ENCODE measurements at regions not wholly inside any gene's neighbourhood (a gene's known extent, or its start where the extent isn't known, plus 50 kb on each side); places are given as distances from the start of the nearest gene placed in this dataset.

DNA sequence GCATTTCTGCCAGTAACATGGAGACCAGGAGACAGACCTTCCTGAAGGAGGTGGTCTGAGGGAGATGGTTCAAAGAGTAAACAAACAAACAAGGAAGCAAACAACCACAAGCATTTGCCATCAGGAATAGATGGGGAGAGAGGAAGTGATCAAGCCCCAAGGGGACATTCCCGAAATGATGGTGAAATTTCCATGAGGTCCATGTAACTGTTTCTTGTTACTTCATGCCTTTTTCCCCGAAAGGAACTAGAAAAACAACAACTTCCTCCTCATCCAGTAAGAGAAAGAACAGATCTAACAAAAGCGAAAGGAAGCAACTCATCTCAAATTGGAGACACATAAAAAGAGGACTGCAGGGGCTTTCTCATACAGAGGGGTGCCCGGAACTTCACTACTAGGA is 152.5 kb upstream of the ZNF32 start:
- TF ChIP-seq, protein P1, sequence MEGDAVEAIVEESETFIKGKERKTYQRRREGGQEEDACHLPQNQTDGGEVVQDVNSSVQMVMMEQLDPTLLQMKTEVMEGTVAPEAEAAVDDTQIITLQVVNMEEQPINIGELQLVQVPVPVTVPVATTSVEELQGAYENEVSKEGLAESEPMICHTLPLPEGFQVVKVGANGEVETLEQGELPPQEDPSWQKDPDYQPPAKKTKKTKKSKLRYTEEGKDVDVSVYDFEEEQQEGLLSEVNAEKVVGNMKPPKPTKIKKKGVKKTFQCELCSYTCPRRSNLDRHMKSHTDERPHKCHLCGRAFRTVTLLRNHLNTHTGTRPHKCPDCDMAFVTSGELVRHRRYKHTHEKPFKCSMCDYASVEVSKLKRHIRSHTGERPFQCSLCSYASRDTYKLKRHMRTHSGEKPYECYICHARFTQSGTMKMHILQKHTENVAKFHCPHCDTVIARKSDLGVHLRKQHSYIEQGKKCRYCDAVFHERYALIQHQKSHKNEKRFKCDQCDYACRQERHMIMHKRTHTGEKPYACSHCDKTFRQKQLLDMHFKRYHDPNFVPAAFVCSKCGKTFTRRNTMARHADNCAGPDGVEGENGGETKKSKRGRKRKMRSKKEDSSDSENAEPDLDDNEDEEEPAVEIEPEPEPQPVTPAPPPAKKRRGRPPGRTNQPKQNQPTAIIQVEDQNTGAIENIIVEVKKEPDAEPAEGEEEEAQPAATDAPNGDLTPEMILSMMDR (IDR thresholded peaks at IDR 0.05; ENCODE audit: low read depth, low read length) = no peak
- no peaks in the 10 kb centered on the region for H3K27me3 ChIP-seq (ENCODE audit: insufficient read depth, low read depth, severe bottlenecking)
- DNase-seq = no peak
- H3K27ac ChIP-seq = no peak overlapping the region
- no peak overlapping the region for H3K4me3 ChIP-seq (ENCODE audit: low read depth, low read length)
- no peaks in the 10 kb centered on the region for H3K36me3 ChIP-seq
- no peaks in the 10 kb centered on the region for H3K9me3 ChIP-seq (ENCODE audit: severe bottlenecking)

DNA sequence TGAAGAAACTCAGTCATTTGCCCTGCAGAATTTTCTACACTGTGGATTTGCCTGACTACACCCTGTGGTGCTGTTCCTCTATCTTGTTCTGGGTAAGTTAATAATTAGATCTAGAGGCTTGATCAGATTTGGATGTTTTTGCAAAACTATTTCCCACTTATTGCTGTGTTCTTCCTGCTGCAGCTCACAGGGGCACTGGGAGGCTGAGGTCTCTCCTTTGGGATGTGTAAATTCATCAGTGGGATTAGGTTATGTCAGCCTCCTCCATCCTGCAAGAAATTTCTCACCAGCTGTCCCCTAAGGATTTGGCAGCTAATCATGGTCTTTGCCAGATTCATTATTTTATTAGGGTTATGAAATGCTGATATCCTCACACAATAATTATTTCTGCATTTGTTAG is 148.1 kb upstream of the ZNF32 start:
- TF ChIP-seq, protein P1 (IDR thresholded peaks at IDR 0.05; ENCODE audit: low read depth, low read length) = no peak
- H3K36me3 ChIP-seq = no peaks in the 10 kb centered on the region
- no peak overlapping the region for H3K27ac ChIP-seq
- H3K9me3 ChIP-seq (ENCODE audit: severe bottlenecking) = no peaks in the 10 kb centered on the region
- DNase-seq = no peak
- H3K27me3 ChIP-seq (ENCODE audit: insufficient read depth, low read depth, severe bottlenecking) = no peaks in the 10 kb centered on the region
- no peak overlapping the region for H3K4me3 ChIP-seq (ENCODE audit: low read depth, low read length)

DNA sequence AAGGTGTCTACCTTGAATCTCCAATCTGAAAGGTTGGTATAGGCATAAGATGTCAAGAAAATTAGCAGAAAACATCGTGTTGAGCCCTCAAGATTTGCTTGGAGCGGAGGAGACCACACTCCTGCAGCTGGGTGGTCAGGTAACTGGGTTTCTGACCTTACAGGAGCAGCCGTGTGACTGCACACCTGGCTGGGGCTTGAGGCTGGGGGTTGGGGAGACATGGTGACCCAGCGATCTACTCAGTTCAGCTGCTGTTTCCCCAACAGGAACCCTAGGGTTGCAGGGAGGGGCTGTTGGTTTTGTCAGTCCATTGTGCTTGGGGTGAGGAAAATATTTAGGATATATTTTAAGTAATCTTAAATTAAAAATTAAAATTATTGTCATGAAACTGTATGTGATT is 147.0 kb upstream of the ZNF32 start:
- no peak overlapping the region for H3K4me3 ChIP-seq (ENCODE audit: low read depth, low read length)

DNA sequence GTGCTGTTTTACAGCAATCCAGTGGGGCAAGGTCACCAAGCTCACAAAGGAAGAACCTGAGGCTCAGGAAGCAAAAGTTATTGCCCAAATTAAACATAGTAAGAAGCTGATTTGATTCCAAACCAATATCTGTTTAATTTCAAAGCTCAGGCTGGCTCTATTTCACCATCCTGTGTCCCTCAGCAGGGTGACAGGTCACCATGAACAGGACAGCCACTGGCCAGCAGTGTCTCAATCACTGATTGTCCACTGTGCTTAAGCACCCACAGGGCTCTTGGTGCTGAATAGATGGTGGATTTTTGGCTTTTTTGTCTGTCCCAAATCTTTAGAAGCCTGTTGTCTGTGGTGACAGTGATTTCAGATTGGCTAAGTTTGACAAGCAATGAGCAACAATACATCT is 146.4 kb upstream of the ZNF32 start:
- no peak for DNase-seq

More for the DNA sequence above, 147.0 kb upstream of the ZNF32 start:
- H3K9me3 ChIP-seq (ENCODE audit: severe bottlenecking) = no peaks in the 10 kb centered on the region
- no peaks in the 10 kb centered on the region for H3K36me3 ChIP-seq
- TF ChIP-seq, protein P1 (IDR thresholded peaks at IDR 0.05; ENCODE audit: low read depth, low read length) = no peak
- no peaks in the 10 kb centered on the region for H3K27me3 ChIP-seq (ENCODE audit: insufficient read depth, low read depth, severe bottlenecking)
- no peak for DNase-seq
- H3K27ac ChIP-seq = no peak overlapping the region

DNA sequence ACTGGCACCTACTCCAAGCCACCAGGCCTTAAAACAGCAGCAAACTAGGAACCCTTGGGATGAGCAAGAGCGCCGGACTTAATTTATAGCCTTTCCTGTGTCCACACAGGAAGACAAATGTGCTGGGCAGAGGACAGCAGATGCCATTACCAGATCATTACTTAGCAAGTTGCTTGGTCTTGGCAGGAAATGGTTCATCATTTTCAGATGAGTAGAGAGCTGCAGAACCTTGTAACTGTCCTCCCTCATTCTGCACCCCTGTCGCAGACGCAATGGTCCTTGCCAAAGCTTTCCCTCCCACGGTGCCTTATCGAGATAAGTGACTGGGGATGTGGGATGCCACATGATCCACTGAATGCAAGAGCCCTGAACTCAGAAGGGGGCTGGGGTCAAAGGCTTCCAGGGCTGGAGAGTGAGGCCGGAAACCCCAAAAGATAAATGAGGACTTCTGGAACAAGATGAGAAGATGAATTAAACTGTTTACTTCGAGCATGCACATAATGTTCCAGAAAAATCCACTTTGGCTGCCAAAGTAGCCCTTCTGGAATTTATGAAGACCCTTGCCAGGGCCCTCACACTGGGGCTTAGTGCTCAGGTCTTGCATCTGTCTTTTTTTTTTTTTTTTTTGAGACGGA is 145.6 kb upstream of the ZNF32 start:
- DNase-seq = no peak
- H3K4me3 ChIP-seq (ENCODE audit: low read depth, low read length) = no peak overlapping the region
- no peaks in the 10 kb centered on the region for H3K36me3 ChIP-seq
- no peaks in the 10 kb centered on the region for H3K9me3 ChIP-seq (ENCODE audit: severe bottlenecking)
- TF ChIP-seq, protein P1 (IDR thresholded peaks at IDR 0.05; ENCODE audit: low read depth, low read length) = no peak
- H3K27me3 ChIP-seq (ENCODE audit: insufficient read depth, low read depth, severe bottlenecking) = no peaks in the 10 kb centered on the region
- H3K27ac ChIP-seq = no peak overlapping the region

More for the DNA sequence above, 146.4 kb upstream of the ZNF32 start:
- Histone ChIP-seq H3K36me3 (no peaks in the 10 kb centered on the region), H3K4me3 (ENCODE audit: low read depth, low read length) (no peak overlapping the region), H3K27me3 (ENCODE audit: insufficient read depth, low read depth, severe bottlenecking) (no peaks in the 10 kb centered on the region), H3K9me3 (ENCODE audit: severe bottlenecking) (no peaks in the 10 kb centered on the region), H3K27ac (no peak overlapping the region)
- TF ChIP-seq, protein P1 (IDR thresholded peaks at IDR 0.05; ENCODE audit: low read depth, low read length) = no peak

DNA sequence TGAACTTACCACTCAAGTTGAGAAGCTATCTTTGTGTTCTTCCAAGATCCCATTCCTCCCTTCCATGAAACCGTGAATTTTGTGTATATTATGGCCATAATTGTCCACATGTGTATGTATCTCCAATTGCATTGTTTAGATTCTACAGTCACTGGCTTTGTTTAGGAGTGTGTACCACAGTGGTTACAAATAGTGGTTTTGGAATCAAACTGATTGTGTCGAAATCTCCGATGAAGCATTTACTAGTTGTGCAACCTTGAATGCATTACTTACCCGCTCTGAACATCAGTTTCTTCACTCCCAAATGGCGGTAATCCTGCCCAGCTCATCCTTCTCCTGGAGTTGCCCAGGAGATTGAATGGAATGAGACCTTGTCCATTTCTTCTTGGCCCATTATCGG is 145.0 kb upstream of the ZNF32 start:
- no peak for DNase-seq
- Histone ChIP-seq H3K36me3 (no peaks in the 10 kb centered on the region), H3K27me3 (ENCODE audit: insufficient read depth, low read depth, severe bottlenecking) (no peaks in the 10 kb centered on the region), H3K4me3 (ENCODE audit: low read depth, low read length) (no peak overlapping the region), H3K9me3 (ENCODE audit: severe bottlenecking) (no peaks in the 10 kb centered on the region), H3K27ac (no peak overlapping the region)
- TF ChIP-seq, protein P1 (IDR thresholded peaks at IDR 0.05; ENCODE audit: low read depth, low read length) = no peak

Data from WERI-Rb-1 (cell line).